ENCODE measurements at regions not wholly inside any gene's neighbourhood (a gene's known extent, or its start where the extent isn't known, plus 50 kb on each side); places are given as distances from the start of the nearest gene placed in this dataset.

- no peak for TF ChIP-seq POLR2A (IDR thresholded peaks at IDR 0.05; ENCODE audit: low read depth, low read length)
- no peak for TF ChIP-seq TAF1 (IDR thresholded peaks at IDR 0.05; ENCODE audit: low read depth, low read length)
- no peak for TF ChIP-seq POLR2AphosphoS5 (IDR thresholded peaks at IDR 0.05; ENCODE audit: low read depth, low read length)
- TF ChIP-seq PAX5 (IDR thresholded peaks at IDR 0.05; ENCODE audit: insufficient read depth, low read length, severe bottlenecking) = no peak
- no peak for TF ChIP-seq POU2F2 (IDR thresholded peaks at IDR 0.05; ENCODE audit: low read depth, low read length)
Observed at GRCh38 chr6:168915855-168916254, 337.8 kb downstream of the THBS2 start.
